GM23338 (cell line): ENCODE measurements at regions not wholly inside any gene's neighbourhood (a gene's known extent, or its start where the extent isn't known, plus 50 kb on each side); places are given as distances from the start of the nearest gene placed in this dataset.

ENCODE experiments used
- ATAC-seq: fragments of 200-7000 bp; cut with Tn5 transposase; 3 replicates; pipeline ENCODE4 v1.9.1; 2020
- DNase-seq: peaks from one replicate; pipeline ENCODE4 v3.0.0-alpha.2; 2015; ENCODE audit warnings: low spot score
- H2AFZ ChIP-seq: fragments of 200-600 bp; sonication (generic); 2 replicates; pipeline ENCODE4 v1.8.0; 2016; ENCODE audit warnings: antibody characterized with exemption, mild to moderate bottlenecking, moderate library complexity
- H3F3A ChIP-seq: fragments of 200-600 bp; sonication (generic); replicated peaks from 2 replicates; pipeline ENCODE4 v1.8.0; 2017; ENCODE audit warnings: antibody characterized with exemption, mixed run types, low read depth
- H3K27ac ChIP-seq: fragments of 200-600 bp; sonication (generic); 2 replicates; pipeline ENCODE4 v1.6.1; 2016; ENCODE audit warnings: low read depth
- H3K27me3 ChIP-seq: fragments of 200-600 bp; sonication (generic); 2 replicates; pipeline ENCODE4 v1.8.0; 2016; ENCODE audit warnings: mild to moderate bottlenecking, mixed run types, moderate library complexity; ENCODE audit not compliant: insufficient read depth
- H3K36me3 ChIP-seq: fragments of 200-600 bp; sonication (generic); 2 replicates; pipeline ENCODE4 v1.8.0; 2016; ENCODE audit warnings: mild to moderate bottlenecking; ENCODE audit not compliant: insufficient read depth
- H3K4me1 ChIP-seq: fragments of 200-600 bp; sonication (generic); 2 replicates; pipeline ENCODE4 v1.8.0; 2016; ENCODE audit warnings: mild to moderate bottlenecking, moderate library complexity; ENCODE audit not compliant: insufficient read depth
- H3K4me2 ChIP-seq: fragments of 200-600 bp; sonication (generic); 2 replicates; pipeline ENCODE4 v1.7.1; 2017; ENCODE audit warnings: mixed run types
- H3K4me3 ChIP-seq: fragments of 200-600 bp; sonication (generic); 2 replicates; pipeline ENCODE4 v1.6.1; 2016; ENCODE audit warnings: mixed run types
- H3K79me2 ChIP-seq: fragments of 200-600 bp; sonication (generic); replicated peaks from 2 replicates; pipeline ENCODE4 v1.8.0; 2017; ENCODE audit warnings: mild to moderate bottlenecking; ENCODE audit not compliant: insufficient read depth
- H3K9me2 ChIP-seq: fragments of 200-600 bp; sonication (generic); 2 replicates; pipeline ENCODE4 v1.8.0; 2017; ENCODE audit not compliant: insufficient read depth
- H4K20me1 ChIP-seq: fragments of 200-600 bp; sonication (generic); replicated peaks from 2 replicates; pipeline ENCODE4 v1.8.0; 2017; ENCODE audit warnings: mild to moderate bottlenecking; ENCODE audit not compliant: insufficient read depth
- H3K27ac Mint-ChIP-seq: 2 replicates; pipeline ENCODE4 v1.8.0; 2020; ENCODE audit warnings: inconsistent platforms, mild to moderate bottlenecking, moderate library complexity, mixed read lengths
- H3K27me3 Mint-ChIP-seq: 3 replicates; pipeline ENCODE4 v1.8.0; 2022; ENCODE audit warnings: low read depth, mild to moderate bottlenecking, moderate library complexity, mixed read lengths, inconsistent platforms; ENCODE audit not compliant: insufficient read depth, poor library complexity
- H3K36me3 Mint-ChIP-seq: 3 replicates; pipeline ENCODE4 v1.8.0; 2021; ENCODE audit warnings: low read depth, mild to moderate bottlenecking, inconsistent platforms, moderate library complexity, mixed read lengths
- H3K4me1 Mint-ChIP-seq: 3 replicates; pipeline ENCODE4 v1.8.0; 2020; ENCODE audit warnings: mild to moderate bottlenecking, inconsistent platforms, mixed read lengths
- H3K4me3 Mint-ChIP-seq: 3 replicates; pipeline ENCODE4 v1.8.0; 2021; ENCODE audit warnings: moderate library complexity, mild to moderate bottlenecking, inconsistent platforms, mixed read lengths
- H3K9me3 Mint-ChIP-seq: 3 replicates; pipeline ENCODE4 v1.8.0; 2020; ENCODE audit warnings: moderate library complexity, mild to moderate bottlenecking, inconsistent platforms, mixed read lengths
- CREB1 ChIP-seq: fragments of 250-450 bp; sonication (Bioruptor Pico); IDR thresholded peaks from 2 replicates; pipeline ENCODE4 v1.5.0; 2020; ENCODE audit warnings: low read depth, mild to moderate bottlenecking, moderate library complexity
- EZH2phosphoT487 ChIP-seq: fragments of 200-600 bp; sonication (generic); IDR thresholded peaks from one replicate; pipeline ENCODE4 v1.8.1; 2018; ENCODE audit warnings: antibody characterized with exemption; ENCODE audit not compliant: unreplicated experiment
- NANOG ChIP-seq: IDR thresholded peaks from 2 replicates; pipeline ENCODE4 v1.6.1; 2016; ENCODE audit warnings: antibody characterized with exemption, borderline replicate concordance
- POLR2AphosphoS5 ChIP-seq: IDR thresholded peaks from 2 replicates; pipeline ENCODE4 v1.6.1; 2016; ENCODE audit warnings: antibody characterized with exemption, low read depth
- STAT1 ChIP-seq: IDR thresholded peaks from one replicate; pipeline ENCODE4 v1.6.1; 2016; ENCODE audit warnings: antibody characterized with exemption; ENCODE audit not compliant: unreplicated experiment
- ZNF331 ChIP-seq: fragments of 250-450 bp; sonication (Bioruptor Pico); IDR thresholded peaks from 2 replicates; pipeline ENCODE4 v1.5.0; 2020; ENCODE audit warnings: low read depth, mild to moderate bottlenecking, moderate library complexity
- TF ChIP-seq, protein P1 (sequence below): IDR thresholded peaks from 2 replicates; pipeline ENCODE4 v1.6.1; 2016; ENCODE audit warnings: antibody characterized with exemption
- TF ChIP-seq, protein P2 (sequence below), 2 experiments: fragments of 200-600 bp in 1 of 2; sonication (generic) in 1 of 2; conservative IDR thresholded peaks; 2 replicates each; pipeline versions ENCODE4 v1.5.1 to v1.6.1; 2016 to 2017; ENCODE audit warnings: antibody characterized with exemption in 2 of 2, low read depth in 2 of 2, mild to moderate bottlenecking in 2 of 2, moderate library complexity in 1 of 2

DNA sequence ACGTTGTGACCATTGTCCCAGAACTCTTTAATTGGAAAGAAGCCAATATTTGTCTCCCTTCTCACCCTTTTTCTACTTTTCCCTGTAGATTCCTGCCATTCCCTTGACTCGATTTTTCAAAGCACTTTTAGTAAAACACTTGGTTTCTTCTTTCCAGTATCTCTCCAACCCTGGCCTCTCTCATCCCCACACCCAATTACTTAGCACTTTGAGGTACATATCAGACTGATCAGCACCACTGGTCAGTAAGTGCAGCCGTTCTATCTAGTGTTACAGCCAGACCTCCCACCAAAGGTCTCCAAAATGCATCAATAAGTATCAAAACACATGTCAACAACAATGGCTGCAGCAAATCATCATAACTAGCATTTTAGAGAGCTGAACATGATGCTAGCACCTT, 141.9 kb downstream of the BTG1 start:
- H3K4me3 Mint-ChIP-seq = no peak overlapping the region

DNA sequence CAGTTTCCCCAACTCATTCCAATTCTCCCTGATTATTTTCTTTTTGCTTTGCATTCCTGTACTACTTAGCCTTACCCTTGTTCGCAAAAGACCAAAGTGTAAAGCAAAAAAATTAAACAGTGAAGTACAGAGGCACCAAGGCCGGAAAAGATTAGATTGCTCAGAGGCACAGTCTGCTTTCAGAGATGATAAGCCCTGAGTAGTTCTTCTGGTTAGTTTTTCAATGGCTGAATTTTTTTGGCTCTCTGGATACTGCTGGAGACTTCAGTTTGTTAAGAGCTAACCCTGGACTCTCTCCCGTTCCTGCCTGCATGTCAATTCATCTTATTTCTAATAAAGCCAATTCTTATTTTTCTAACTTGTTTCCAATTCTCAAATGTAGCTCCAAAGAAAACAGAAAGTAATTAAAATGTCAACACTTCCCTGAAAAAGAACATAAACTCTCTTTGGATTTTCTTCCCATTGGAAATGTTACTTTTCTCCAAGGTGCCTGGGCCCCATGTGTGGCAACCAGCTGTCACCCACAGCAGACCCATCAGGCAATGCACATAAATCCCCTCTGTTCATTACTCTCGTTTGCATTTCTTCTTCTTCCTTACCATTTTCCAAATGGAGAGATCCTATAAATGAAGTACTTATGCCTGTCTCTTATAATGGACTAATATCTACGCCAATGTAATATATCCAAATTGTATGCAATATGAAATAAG, 142.8 kb downstream of the BTG1 start:
- peaks cover 6% of the 10 kb centered on the region; the same call in 1 of the 2 replicates for H3K9me2 ChIP-seq
- no peaks in the 10 kb centered on the region for H3K27me3 Mint-ChIP-seq
- ATAC-seq (no peak), DNase-seq (no peak)
- H3K27ac Mint-ChIP-seq = no peak overlapping the region
- peaks cover 5% of the 10 kb centered on the region; the same call in 1 of the 3 replicates for H3K4me1 Mint-ChIP-seq
- H3K4me3 Mint-ChIP-seq = no peak overlapping the region
- no peaks in the 10 kb centered on the region for H4K20me1 ChIP-seq
- H3K4me3 ChIP-seq = no peak overlapping the region
- H3K4me2 ChIP-seq = no peak overlapping the region
- H2AFZ ChIP-seq = no peak overlapping the region
- H3K36me3 Mint-ChIP-seq = no peaks in the 10 kb centered on the region; the same call in 2 of the 3 replicates
- no peaks in the 10 kb centered on the region; the same call in 2 of the 3 replicates for H3K9me3 Mint-ChIP-seq
- no peaks in the 10 kb centered on the region for H3F3A ChIP-seq
- H3K27me3 ChIP-seq = no peaks in the 10 kb centered on the region
- no peaks in the 10 kb centered on the region for H3K36me3 ChIP-seq
- H3K4me1 ChIP-seq = no peaks in the 10 kb centered on the region
- H3K79me2 ChIP-seq = no peaks in the 10 kb centered on the region
- H3K27ac ChIP-seq = no peak overlapping the region
- TF ChIP-seq, protein P1, sequence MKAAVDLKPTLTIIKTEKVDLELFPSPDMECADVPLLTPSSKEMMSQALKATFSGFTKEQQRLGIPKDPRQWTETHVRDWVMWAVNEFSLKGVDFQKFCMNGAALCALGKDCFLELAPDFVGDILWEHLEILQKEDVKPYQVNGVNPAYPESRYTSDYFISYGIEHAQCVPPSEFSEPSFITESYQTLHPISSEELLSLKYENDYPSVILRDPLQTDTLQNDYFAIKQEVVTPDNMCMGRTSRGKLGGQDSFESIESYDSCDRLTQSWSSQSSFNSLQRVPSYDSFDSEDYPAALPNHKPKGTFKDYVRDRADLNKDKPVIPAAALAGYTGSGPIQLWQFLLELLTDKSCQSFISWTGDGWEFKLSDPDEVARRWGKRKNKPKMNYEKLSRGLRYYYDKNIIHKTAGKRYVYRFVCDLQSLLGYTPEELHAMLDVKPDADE = no peak
- TF ChIP-seq CREB1 = no peak
- TF ChIP-seq ZNF331 (CRISPR knock-in tag) = no peak
- no peak for TF ChIP-seq EZH2phosphoT487
- TF ChIP-seq, protein P2, sequence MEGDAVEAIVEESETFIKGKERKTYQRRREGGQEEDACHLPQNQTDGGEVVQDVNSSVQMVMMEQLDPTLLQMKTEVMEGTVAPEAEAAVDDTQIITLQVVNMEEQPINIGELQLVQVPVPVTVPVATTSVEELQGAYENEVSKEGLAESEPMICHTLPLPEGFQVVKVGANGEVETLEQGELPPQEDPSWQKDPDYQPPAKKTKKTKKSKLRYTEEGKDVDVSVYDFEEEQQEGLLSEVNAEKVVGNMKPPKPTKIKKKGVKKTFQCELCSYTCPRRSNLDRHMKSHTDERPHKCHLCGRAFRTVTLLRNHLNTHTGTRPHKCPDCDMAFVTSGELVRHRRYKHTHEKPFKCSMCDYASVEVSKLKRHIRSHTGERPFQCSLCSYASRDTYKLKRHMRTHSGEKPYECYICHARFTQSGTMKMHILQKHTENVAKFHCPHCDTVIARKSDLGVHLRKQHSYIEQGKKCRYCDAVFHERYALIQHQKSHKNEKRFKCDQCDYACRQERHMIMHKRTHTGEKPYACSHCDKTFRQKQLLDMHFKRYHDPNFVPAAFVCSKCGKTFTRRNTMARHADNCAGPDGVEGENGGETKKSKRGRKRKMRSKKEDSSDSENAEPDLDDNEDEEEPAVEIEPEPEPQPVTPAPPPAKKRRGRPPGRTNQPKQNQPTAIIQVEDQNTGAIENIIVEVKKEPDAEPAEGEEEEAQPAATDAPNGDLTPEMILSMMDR (conservative IDR thresholded peaks at IDR 0.05; ENCODE audit: low read depth in 2 of 2) = no peak

More for the DNA sequence above, 141.9 kb downstream of the BTG1 start:
- Mint-ChIP-seq H3K27me3 (no peaks in the 10 kb centered on the region), H3K36me3 (no peaks in the 10 kb centered on the region; the same call in 2 of the 3 replicates), H3K27ac (no peak overlapping the region), H3K9me3 (no peaks in the 10 kb centered on the region; the same call in 2 of the 3 replicates), H3K4me1 (peaks cover 7% of the 10 kb centered on the region; the same call in 1 of the 3 replicates)
- no peak overlapping the region for H2AFZ ChIP-seq
- TF ChIP-seq NANOG = no peak
- TF ChIP-seq, protein P2 (conservative IDR thresholded peaks at IDR 0.05; ENCODE audit: low read depth in 2 of 2) = no peak
- TF ChIP-seq EZH2phosphoT487 = no peak
- TF ChIP-seq POLR2AphosphoS5 = no peak
- no peak for TF ChIP-seq CREB1
- TF ChIP-seq STAT1 = no peak
- H3K27me3 ChIP-seq = no peaks in the 10 kb centered on the region
- H3K4me2 ChIP-seq = no peak overlapping the region
- H3K4me1 ChIP-seq = no peaks in the 10 kb centered on the region
- no peaks in the 10 kb centered on the region for H3K36me3 ChIP-seq
- H3K79me2 ChIP-seq = no peaks in the 10 kb centered on the region
- no peaks in the 10 kb centered on the region for H4K20me1 ChIP-seq
- no peak overlapping the region for H3K4me3 ChIP-seq
- DNase-seq (no peak), ATAC-seq (no peak)
- H3F3A ChIP-seq = no peaks in the 10 kb centered on the region
- H3K9me2 ChIP-seq = peaks cover 6% of the 10 kb centered on the region; the same call in 1 of the 2 replicates
- H3K27ac ChIP-seq = no peak overlapping the region
